GM19463 (cell line): ENCODE measurements at regions not wholly inside any gene's neighbourhood (a gene's known extent, or its start where the extent isn't known, plus 50 kb on each side); places are given as distances from the start of the nearest gene placed in this dataset.
"Not testable (repeated sequence)": the region's sequence is repeated elsewhere in the genome, so short reads cannot be mapped to it uniquely, and the experiment has no call there.

ENCODE experiments used
- ATAC-seq: cut with Tn5 transposase; IDR thresholded peaks from one replicate; pipeline ENCODE4 v1.9.1; 2021; ENCODE audit warnings: mild to moderate bottlenecking, moderate library complexity; ENCODE audit not compliant: unreplicated experiment

DNA sequence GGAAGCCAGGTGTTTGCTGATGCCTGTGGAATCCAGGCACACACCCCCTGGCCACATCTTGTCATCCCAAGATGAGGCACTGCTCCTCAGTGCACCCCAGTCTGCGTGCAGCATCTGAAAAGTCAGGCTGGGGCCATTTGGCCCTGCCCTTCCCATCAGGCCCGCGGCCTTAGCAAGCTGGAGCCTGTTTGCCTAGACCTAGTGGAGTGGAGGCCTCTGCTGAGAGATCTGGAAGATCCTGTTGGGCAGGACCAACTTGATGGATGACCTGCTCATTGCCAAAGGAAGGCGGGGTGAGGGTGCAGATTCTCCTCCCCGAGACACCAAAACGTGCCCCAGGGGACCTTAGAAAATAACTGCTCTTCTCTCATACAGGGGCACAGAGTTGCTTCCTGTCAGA lies 220.2 kb downstream of the SHQ1 start:
- no peak for ATAC-seq

DNA sequence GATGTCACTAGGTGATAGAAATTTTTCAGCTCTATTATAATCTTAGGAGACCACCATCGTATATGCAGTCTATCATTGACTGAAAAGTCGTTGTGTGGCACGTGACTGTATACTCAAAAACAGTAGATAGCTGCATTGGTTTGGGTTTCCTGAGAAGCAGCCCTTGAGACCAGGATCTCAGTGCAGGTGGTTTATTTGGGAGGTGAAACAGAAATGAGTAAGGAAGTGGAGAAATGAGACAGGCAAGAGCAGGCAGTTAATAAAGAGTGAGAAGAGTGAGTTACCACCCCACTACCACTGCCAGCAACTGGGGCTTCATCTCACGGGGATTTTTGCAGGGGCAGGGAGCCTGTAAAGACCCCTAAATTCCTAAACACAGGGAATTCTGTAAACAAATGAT lies 221.0 kb downstream of the SHQ1 start:
- ATAC-seq = no peak

DNA sequence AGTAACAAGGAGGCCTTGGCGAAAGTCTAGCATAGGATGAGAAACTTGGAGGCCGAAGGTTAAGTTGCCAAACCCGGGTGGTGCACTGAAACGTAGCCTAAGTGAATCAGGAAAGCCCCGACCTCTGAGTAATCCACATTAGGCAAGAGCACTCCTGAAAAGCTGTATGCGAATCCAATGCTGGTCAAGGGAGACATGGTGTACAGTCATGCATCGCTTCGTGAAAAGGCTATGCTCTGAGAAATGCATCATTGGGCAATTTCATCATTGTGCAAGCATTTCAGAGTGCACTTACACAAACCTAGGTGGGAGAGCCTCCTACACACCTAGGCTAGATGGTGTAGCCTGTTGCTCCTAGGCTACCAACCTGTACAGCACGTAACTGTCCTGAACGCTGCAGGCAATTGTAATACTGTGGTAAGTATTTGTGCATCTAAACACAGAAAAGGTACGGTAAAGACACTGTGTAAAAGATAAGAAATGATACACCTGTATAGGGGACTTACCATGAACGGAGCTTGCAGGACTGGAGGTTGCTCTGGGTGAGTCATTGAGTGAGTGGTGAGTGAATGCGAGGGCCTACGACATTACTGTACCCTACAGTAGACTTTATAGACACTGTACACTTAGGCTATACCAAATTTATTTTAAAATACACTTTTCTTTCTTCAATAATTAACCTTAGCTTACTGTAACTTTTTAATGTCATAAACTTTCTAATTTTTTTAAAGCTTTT lies 222.5 kb downstream of the SHQ1 start:
- ATAC-seq = no peak

DNA sequence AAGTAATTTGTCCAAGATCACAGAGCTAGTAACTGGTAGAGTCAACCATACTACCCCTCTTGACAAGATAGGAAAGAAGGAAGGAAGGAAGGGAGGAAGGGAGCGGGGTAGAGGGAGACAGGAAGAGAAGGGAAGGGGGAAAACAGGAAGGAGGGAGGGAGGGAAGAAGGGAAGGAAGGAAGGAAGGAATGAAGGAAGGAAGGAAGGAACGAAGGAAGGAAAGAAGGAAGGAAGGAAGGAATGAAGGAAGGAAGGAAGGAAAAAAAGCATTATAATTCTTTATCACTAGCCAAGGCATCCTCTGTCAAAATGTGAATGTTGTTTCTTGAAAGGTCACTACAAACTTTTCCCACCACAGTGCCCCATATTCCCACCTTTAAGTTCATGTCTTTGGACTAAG lies 223.6 kb downstream of the SHQ1 start:
- ATAC-seq = no peak

DNA sequence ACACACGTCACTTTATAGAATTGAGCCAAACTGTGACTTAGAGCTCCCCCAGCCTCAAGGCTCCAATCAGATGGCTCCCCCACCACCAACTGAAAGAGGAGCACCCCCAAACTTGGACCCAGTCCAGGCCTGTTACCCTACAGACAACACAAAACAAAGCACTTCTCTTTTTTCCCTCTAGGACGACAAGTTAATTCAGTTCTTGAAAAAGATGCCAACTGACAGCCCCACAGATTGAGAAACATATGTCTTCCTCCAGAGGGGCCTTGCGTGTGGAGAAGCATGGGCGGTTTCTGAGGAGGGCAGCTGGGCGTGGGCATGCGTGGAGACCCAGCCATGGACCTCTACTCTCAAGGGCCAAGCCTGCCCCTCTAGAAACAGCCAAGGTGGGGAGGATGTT lies 229.5 kb downstream of the SHQ1 start:
- ATAC-seq = no peak

DNA sequence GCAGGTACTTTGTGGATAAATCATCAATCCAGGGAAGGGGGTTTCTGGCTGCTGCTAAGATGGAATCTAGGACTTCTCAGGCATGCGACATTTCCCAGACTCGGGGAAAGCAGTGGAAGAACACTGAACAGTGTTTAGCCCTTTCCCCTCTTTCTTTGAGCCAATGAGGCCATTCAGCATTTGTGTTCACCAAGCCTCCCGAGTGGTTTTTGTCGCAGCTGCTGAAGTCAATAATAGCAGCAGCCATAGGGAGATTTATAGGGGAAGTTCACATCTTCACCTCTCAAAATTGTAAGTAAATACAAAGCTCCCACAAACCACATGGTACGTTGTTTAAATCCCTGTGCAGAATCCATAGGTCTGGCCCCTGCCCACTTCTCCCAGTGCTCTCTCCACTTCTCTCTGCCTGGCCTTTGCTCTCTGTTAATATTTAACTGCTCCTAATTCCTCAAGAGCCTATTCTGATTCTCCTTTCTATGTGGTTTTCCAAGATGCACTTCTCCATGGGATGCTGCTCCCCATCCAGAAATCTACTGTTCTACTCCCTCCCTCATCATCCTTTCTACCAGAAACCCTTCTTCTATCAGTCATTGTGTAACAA lies 230.7 kb downstream of the SHQ1 start:
- no peak for ATAC-seq

DNA sequence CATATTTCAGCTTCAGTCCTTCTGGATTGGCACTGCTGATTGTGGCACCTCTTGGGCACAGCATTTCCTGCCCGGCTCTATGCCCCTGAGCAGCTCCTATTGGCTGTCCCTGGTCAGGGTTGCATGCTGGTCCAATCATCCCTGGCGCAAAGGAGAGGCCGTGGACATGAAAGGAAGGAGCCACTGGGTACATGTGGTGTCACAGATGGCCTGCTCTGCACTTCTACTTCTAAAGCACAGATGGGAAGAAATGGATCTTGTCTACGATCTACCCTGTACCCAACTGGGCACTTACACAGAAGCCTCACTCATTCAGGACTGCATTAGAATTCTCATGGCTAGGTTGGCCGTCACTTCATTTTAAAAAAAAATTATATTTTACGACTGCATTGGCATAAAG lies 232.5 kb downstream of the SHQ1 start:
- ATAC-seq = no peak

DNA sequence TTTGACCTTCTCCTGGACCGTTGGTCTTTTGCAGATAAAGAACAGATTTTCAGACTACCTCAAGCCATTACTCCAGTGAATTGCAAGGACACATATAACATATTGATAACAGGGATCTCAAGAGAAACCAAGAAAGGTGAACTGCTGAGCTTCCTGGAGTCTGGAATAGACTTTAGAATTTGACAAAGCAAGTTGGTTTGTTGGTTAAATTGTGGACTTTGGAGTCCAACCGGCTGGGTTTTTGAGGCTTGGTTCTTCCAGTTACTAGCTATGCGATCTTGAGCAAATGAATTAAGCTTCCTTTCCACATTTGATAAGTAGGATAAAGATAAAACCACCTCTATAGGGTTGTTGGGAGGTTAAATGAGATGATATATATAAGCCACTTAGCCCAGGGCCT lies 233.1 kb downstream of the SHQ1 start:
- no peak for ATAC-seq

DNA sequence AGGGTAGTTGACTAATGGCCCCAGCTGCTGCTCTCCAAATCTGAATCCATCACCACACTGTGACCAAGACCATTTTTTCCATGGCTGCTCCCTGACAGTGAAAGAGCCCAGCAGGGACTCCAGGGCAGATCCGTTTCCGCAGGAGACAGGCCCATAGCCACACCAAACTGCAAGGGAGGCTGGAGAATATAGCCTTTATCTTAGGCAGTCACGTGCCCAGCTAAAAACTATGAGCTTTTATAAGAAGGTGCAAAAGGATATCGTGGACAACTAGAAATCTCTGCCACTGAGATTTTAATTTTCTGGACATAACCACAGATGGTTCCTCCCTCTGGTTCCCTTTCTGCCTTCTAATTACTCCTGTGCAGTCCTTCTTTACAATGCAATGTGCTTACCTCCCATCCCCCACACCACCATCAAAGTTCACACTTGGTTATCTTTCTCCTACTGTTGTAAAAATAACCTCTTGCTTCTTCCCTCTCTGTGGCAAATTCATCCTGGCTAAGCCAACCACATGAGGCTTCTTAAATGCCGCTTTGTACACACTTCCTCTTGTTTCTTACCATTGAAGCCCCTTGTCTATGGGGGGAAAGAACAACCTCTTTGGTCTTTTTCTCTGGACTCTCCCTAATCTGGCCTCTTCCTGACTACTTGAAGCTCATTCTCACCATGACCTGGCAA lies 233.7 kb downstream of the SHQ1 start:
- no peak for ATAC-seq

DNA sequence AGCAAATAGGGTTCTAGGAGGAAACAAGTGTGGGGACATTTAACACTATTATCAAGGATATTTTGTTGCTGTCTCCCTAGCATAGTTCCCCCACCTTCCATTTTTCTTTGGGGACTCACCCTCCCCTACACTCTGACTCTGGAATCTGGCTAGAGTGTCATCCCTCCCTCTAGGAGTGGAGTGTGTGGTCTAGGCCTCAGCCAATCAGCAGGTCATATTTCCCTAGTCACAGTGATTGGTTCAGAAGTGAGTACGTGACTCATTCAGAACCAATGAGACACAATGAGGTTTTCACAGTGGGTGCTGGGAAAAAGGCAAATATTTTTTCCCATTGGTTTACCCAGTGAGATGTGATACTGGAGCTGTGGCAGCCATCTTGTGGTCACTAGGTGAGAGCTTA lies 234.4 kb downstream of the SHQ1 start:
- ATAC-seq = no peak

DNA sequence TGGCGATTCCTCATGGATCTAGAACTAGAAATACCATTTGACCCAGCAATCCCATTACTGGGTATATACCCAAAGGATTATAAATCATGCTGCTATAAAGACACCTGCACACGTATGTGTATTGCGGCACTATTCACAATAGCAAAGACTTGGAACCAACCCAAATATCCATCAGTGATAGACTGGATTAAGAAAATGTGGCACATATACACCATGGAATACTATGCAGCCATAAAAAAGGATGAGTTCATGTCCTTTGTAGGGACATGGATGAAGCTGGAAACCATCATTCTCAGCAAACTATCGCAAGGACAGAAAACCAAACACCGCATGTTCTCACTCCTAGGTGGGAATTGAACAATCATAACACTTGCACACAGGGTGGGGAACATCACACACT lies 239.1 kb downstream of the SHQ1 start:
- ATAC-seq = not testable (repeated sequence)

DNA sequence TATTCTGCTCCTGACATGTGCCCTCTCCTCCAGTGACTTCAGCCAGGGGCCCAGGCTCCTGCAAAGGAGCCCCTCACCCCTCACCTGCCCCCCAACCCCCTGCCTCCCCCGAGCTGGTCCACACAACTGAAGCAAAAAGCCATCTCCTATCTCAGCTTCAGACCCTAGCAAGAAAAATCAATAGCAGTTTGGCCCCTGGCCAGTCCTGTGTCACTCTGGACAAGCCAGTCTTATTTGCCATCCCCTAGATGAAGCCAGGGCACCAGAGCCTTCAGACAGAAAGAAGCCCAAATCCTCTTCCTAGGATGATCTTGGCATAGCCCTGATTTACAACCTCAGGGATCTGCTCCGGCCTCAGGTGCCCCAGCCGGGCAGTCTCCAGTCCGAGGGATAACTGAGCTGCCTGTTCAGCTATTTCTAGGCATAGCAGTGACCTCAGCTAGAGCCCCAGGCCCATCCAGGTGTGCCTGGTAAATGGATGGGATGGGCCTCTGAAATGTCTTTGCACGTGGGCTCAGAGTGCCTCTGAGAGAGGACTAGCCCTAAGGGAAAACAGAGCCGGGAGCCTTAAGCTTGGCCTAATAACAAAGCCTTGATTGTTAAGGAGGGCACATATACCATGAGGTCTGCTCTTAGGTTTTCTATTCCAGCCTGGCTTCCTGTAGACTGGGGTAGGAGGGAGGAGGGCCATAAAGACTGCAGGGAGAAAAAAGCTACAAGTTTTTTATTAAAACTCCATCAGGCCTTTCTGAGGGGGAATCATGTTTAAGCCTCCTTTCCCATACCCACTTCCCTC lies 242.0 kb downstream of the SHQ1 start:
- no peak for ATAC-seq

DNA sequence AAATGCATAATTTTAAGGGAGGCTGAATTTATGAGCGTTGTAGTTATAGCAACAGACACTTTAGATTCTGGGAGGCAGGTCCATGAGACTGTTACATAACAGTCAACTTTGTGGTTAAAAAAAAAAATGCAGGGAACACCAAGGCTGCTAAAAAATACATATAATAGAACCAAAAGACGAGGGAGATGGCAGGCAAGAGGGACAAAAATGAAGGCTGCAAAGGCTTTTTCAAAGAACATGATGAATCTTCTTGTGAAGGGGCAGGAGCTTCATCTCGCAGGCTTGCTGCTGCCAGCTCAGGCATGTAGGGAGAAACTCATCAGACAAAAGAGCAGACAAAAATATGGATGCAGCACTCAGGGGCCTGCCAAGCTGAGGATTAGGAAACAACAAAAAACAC lies 243.9 kb downstream of the SHQ1 start:
- no peak for ATAC-seq

DNA sequence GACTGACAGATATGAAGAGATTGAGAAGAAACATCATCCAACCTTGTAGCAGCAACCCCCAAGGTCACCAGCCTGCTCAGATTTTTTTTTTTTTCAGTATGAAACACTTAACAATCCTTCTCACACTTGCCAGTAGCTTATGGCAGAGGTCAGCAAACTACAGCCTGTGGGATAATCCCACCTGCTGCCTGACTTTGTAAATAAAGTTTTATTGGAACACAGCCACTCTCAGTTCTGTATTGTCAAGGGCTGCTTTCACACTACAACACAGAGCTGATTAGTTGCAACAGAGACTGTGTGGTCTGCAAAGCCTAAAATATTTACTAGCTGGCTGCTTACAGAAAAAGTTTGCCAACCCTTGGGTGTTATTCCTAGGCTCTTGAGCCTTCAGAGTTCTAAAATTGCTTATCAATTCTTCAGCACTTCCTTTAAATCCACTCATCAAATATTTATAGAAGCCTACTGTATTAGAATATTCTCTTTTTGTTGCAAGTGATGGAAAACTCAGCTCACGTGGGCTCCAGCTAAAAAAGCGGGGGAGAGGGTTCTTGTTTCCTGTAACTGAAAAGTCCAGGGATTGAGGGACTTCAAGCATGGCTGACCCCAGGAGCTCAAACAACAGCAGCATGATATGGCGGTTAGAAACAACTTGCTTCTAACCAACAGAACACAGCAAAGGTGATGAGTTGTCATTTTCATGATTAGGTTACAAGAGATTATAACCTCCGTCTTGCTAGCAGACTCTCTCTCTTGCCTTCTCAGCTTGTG lies 246.1 kb downstream of the SHQ1 start:
- ATAC-seq = no peak

DNA sequence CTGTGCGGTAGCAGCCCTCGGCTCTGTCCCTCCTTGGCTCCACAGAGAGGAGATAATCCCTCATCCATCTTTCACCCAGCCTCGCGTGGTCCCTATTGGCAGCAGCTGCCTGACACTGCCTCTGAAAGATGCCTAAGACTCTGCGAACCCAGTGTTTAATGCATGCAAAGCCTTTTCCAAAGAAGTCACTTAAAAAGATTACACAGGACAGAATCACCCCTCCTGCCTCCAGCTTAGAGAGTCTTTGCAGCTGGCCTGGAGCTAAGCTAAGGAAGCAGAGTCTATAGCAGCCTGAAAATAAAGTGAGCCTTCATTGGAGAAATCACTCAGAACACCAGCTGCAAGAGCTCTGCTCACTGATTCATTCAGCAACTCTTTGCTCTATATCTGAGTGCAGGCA lies 247.2 kb downstream of the SHQ1 start:
- no peak for ATAC-seq

DNA sequence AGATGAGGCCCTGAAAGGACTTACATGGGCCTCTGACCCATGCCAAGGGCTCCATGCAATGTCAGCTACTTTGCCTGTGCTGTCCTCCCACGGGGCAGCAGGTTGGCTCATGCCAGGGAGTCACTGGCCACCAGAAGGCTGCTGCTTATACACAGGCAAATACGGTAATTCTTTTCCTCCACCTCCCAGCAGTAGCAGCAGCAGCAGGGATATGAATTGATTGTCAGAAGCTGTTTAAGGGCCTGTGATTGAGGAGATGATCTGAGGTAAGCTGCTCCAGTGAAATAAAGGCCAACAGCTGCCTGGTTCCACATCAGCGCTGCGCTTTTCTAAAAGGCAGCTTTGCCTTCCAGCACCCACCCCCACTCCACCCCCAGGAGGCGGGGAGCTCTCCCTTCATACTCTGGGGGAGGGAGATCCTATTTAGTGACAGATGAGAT lies 250.5 kb downstream of the SHQ1 start:
- ATAC-seq = no peak

DNA sequence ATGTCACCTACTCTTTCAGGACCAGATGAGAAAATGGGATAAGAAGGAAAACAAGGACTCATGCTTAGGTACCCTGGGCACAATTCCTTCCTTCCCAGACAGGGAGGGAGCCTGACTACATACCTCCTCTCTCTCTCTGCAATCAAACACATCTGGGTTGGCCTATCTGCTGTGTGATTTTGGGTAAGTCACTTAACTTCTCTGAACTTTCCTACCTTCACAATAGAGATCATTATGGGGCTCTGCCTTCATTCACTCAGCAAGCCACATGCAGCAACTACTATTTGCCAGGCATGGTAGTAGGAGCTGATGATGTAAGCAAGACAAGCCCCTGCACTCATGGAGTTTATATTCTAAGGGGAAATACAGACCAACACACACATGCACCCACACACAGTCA lies 251.2 kb downstream of the SHQ1 start:
- ATAC-seq = no peak

DNA sequence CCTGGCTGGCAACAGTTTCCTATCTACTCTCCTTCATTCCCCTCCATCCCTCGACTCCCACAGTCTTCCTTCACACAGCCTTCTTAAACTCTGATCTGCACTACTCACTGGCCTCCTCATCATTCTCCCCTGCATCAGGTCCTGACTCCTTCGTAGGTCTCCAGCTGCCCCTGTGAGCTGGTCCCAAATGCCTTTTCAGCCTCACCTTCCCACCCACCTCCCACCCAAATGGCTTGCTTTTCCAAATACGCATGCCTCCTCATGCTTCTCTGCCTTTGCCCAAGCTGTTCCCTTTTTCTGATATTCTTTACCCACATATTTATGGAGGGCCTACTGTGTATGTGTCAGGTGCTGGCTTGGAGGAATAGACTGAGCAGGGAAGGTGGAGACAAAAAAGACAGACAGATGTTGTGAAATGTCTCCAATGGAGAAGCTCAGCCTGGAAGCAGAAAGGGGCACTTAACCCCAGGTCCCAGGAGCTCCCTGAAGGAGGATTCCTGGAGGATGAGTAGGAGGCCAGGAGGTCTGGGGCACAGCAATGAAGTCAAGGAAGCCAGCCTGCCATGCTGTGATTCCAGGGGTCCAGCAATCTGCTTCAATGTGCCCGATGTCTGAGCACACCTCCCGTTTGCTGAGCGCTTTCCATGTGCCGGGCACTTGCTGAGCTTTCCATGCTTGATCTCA lies 252.2 kb downstream of the SHQ1 start:
- no peak for ATAC-seq

DNA sequence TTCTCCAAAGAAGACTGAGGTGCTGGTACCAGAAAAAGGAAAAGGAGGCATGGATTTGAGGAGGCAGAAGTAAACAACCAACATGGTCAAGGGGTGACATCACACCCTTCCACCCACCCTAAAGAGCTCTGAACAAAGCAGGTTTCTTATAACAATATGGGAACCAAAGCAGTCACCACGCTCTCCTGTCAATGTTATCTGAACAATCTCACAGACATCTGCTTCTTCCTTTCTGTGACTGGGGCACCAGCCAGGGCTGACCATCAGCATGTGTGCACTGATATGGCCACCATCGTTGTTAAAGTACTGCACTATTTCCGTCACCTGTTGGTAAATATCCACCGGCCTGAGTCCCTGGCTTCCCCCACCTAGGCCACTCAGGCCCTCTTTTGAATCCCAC lies 252.9 kb downstream of the SHQ1 start:
- no peak for ATAC-seq

DNA sequence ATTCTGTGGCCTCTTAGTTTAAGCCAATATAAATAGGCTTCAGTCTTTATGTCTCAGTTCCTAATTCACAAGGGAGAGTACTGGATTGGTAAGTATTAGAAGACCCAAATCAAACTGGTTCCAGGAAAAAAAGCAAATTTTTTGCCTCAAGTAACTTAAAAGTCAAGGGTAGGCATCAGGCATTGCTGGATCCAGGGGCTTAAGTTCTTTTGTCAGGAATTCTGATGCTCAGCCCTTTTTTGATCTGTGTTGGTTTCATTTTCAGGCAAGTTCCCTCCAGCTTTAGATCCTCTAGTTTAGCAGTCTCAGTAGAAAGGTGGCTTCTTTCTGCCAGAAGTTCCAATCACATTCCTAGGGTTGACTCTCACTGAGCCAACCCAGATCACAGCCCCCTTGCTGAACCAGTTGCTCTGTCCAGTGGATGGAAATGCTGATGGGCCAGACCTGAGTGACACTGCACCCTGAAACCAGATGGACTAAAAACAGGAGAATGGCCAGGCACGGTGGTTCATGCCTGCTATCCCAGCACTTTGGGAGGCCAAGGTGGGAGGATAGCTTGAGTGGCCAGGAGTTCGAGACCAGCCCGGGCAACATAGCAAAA lies 253.5 kb downstream of the SHQ1 start:
- no peak for ATAC-seq
